Muscle layer of duodenum (tissue), 2 donors: ENCODE measurements at regions not wholly inside any gene's neighbourhood (a gene's known extent, or its start where the extent isn't known, plus 50 kb on each side); places are given as distances from the start of the nearest gene placed in this dataset.
A peak's percentile ranks its signal among the peaks of the same experiment; 100 is the strongest.

Source experiments
- H3K27ac ChIP-seq: one replicate; pipeline ENCODE4 v1.7.0; 2013; ENCODE audit warnings: mild to moderate bottlenecking, low read length
- H3K27me3 ChIP-seq: one replicate; pipeline ENCODE4 v1.7.0; 2013; ENCODE audit warnings: low read depth, mild to moderate bottlenecking, control low read depth, low read length
- H3K36me3 ChIP-seq, 2 donors: one replicate each; pipeline ENCODE4 v1.7.0; 2013; ENCODE audit warnings: low read length in 2 of 2, control low read depth in 1 of 2, mild to moderate bottlenecking in 1 of 2; ENCODE audit not compliant: insufficient read depth in 2 of 2, control insufficient read depth in 1 of 2
- H3K4me1 ChIP-seq, 2 donors: one replicate each; pipeline ENCODE4 v1.7.0; 2013; ENCODE audit warnings: low read length in 2 of 2, mild to moderate bottlenecking in 2 of 2, control low read depth in 1 of 2, moderate library complexity in 1 of 2; ENCODE audit not compliant: insufficient read depth in 2 of 2, control insufficient read depth in 1 of 2
- H3K4me3 ChIP-seq, 2 donors: one replicate each; pipeline ENCODE4 v1.7.0; 2013; ENCODE audit warnings: low read length in 2 of 2, low read depth in 1 of 2, mild to moderate bottlenecking in 1 of 2
- H3K9me3 ChIP-seq, 2 donors: one replicate each; pipeline ENCODE4 v1.7.0; 2013; ENCODE audit warnings: low read length in 2 of 2, control low read depth in 1 of 2, mild to moderate bottlenecking in 1 of 2; ENCODE audit not compliant: control insufficient read depth in 1 of 2
- donor health status: healthy.

DNA sequence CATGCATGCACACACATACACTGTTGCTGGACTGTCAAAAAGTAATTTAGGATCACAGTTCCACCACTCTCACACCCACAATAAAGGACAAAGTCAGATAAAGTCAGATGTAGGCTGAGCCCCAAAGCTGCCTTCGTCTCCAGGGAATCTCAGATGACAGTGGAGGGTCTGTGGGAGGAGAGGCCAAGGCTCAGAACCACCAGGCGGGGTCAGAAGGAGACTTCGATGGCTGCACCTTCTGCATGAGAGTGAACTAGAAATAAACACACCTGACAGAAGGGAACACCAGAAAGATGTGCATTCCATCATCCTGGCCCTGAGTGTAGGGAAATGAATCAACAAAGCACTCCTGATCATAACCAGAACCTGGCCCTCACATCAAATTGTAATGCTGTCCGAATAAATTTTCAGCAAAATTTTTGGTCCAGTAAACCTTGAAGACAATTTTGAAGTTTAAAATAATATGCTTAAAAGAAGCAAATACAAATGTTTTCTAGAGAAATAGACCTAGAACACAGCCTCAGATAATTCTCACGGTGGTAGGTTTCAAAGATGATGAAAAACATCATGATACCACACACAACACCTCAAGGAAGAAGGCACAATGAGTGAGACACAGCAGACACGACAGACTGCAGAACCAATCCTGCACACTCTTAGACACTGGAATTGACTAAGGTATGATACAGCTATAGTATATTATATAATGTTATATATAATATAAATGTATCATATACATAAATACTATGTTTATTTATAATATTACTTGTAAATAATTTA, 269.8 kb upstream of the KLF6 start:
- H3K4me3 ChIP-seq, result no peak overlapping the region
- H3K9me3 ChIP-seq, result no peaks in the 10 kb centered on the region
- no peaks in the 10 kb centered on the region for H3K36me3 ChIP-seq
- H3K27me3 ChIP-seq, result no peaks in the 10 kb centered on the region
- no peak overlapping the region for H3K27ac ChIP-seq
- peaks cover 0 to 7% of the 10 kb centered on the region in 2 donors for H3K4me1 ChIP-seq

DNA sequence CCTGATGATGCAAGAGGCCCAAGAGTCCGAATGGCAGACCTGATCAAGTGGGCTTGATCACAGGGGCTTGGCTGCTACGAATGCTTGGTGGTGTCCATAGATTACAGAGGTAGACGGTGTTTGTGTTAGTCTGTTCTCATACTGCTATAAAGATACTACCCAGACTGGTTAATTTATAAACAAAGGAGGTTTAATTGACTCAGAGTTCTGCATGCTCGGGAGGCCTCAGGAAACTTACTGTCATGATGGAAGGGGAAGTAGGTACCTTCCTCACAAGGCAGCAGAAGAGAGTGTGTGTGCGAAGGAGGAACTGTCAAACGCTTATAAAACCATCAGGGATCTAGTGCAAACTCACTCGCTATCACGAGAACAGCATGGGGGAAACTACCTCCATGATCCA, 268.9 kb upstream of the KLF6 start:
- no peak overlapping the region for H3K27ac ChIP-seq
- H3K4me3 ChIP-seq, result no peak overlapping the region
- peaks cover 0 to 7% of the 10 kb centered on the region in 2 donors for H3K4me1 ChIP-seq
- no peaks in the 10 kb centered on the region for H3K36me3 ChIP-seq
- H3K27me3 ChIP-seq, result no peaks in the 10 kb centered on the region
- H3K9me3 ChIP-seq, result no peaks in the 10 kb centered on the region

DNA sequence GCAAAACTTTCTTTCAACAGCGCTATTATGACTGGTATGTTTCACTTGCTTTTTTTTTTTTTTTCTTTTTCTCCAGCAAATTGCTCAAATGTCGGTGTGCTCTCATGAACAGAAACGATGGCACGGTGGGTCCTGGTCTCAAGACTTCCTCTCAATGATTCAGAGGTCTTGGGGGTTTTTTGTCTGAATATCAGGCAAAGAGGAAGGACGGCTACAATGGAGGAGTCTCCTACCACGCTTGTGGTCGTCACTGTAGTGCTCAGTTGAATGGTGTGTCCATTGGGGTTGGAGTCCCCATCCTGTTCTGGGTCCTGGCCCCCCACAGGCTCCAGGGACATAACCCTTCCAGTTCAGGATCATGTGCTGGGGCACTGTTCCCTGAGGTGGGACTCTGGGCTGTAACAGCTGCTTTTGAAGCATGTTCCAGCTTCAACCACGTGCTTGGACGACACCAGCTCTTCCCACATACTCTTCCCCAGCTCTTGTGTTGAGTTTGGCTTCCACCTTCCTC, 266.7 kb upstream of the KLF6 start:
- H3K27me3 ChIP-seq, result no peaks in the 10 kb centered on the region
- peaks cover 0 to 7% of the 10 kb centered on the region in 2 donors for H3K4me1 ChIP-seq
- H3K9me3 ChIP-seq, result no peaks in the 10 kb centered on the region
- H3K27ac ChIP-seq, result peak overlapping the region; percentile 79
- peak overlapping the region; percentile 40 to 53 for H3K4me3 ChIP-seq
- no peaks in the 10 kb centered on the region for H3K36me3 ChIP-seq

DNA sequence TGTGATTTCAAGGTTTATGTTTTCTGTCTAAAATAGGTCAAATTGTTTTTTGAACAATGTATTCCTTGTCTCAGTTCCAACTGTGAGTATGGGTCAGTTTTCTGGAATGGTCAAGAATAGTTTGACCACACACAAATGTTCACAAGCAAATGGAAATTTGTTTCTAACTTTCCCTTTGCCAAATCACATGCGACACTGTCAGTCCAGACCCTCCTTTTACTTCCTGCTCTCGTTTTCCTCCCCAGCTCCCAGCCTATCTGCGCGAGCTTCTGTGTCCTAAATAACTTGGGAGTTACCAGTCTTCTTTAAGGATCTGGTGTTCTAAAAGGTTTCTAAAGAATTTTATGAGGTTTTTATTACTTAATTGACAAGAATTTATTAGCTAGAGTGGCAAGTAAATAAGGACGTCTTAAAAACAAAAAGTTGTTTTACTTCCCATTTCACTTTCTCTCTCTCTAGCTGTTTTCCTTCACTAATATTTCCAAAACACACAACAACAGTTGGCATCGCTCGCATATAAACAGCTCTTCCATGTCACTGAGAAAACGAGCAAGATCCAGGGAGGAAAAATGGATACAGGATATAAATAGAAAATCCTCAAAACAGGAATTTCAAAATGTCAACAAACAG, 266.1 kb upstream of the KLF6 start:
- no peaks in the 10 kb centered on the region for H3K9me3 ChIP-seq
- H3K27ac ChIP-seq, result peak overlapping the region; percentile 79
- H3K4me1 ChIP-seq, result peaks cover 0 to 7% of the 10 kb centered on the region in 2 donors
- no peaks in the 10 kb centered on the region for H3K36me3 ChIP-seq
- no peaks in the 10 kb centered on the region for H3K27me3 ChIP-seq
- peak overlapping the region; percentile 40 to 53 for H3K4me3 ChIP-seq

DNA sequence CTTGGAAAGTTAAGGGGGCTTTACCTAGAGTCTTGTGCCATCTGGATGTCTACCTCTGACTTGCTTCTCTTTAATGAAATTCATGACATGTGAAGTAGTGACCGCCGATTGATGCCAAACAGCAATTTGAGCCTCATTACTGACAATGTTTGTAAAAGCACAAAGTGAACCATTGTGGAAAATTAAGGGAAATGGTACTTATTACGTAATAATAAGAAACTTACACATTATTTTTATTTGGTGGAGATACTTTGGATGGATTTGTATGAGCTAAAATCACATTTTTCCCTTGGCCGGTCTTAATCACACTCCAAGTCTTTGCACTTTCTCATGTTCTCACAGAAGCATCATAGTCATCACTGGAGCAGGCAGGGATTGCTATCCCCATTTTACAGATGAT, 265.1 kb upstream of the KLF6 start:
- Histone ChIP-seq H3K27me3 (no peaks in the 10 kb centered on the region), H3K27ac (no peak overlapping the region), H3K4me1 (peaks cover 0 to 7% of the 10 kb centered on the region in 2 donors), H3K4me3 (no peak overlapping the region), H3K9me3 (no peaks in the 10 kb centered on the region), H3K36me3 (no peaks in the 10 kb centered on the region)

DNA sequence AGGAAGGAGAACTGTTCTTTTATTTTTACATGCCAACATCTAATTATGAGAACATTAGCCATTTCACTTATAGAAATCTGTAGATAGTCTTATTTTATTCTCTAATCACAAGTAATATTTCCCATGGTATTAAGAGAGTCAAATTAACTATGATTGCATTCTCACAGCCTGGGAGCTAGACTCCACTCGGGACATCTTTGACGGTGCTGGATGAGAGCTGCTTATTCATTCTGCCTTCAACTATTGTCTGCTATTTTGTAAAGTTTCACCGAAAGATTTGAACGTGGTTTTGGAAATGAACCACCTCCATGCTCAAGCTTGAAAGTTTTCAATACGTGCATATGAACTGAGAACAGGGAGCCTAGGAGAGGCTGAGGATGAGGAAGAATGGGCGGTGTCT, 264.3 kb upstream of the KLF6 start:
- no peaks in the 10 kb centered on the region for H3K9me3 ChIP-seq
- peaks cover 0 to 4% of the 10 kb centered on the region in 2 donors for H3K4me1 ChIP-seq
- H3K4me3 ChIP-seq, result no peak overlapping the region
- H3K36me3 ChIP-seq, result no peaks in the 10 kb centered on the region
- no peaks in the 10 kb centered on the region for H3K27me3 ChIP-seq
- no peak overlapping the region for H3K27ac ChIP-seq

DNA sequence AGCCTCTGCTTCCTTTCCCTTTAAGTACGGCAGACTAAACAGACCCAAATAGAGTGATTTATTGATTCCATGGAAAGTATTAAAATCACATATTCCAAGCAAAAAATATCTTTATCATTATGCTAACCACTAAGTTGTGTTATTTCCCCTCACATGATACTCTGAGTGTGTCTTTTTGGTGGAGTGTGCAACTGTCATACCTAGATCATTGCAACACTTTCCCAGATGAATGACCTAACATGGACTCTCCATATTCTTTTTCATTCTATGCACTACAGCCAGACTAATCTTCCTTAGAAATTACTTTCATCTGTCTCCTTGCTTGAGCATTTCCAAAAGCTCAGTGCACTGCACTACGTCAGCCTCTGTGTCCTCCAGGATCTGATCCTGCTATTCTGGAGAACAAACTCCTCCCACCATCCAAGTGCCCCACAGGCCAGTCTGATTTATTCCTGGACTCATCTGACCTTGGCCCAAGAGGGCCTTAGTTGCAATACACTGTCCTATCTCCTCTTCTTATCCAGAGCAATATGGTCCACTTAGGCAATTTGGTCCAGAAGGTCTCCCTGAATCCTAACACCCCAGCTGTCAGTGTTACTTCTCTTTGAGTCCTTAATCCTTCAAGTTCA, 263.3 kb upstream of the KLF6 start:
- Histone ChIP-seq H3K27ac (no peak overlapping the region), H3K9me3 (no peaks in the 10 kb centered on the region), H3K4me3 (no peak overlapping the region), H3K36me3 (no peaks in the 10 kb centered on the region), H3K4me1 (peaks cover 0 to 4% of the 10 kb centered on the region in 2 donors), H3K27me3 (no peaks in the 10 kb centered on the region)

DNA sequence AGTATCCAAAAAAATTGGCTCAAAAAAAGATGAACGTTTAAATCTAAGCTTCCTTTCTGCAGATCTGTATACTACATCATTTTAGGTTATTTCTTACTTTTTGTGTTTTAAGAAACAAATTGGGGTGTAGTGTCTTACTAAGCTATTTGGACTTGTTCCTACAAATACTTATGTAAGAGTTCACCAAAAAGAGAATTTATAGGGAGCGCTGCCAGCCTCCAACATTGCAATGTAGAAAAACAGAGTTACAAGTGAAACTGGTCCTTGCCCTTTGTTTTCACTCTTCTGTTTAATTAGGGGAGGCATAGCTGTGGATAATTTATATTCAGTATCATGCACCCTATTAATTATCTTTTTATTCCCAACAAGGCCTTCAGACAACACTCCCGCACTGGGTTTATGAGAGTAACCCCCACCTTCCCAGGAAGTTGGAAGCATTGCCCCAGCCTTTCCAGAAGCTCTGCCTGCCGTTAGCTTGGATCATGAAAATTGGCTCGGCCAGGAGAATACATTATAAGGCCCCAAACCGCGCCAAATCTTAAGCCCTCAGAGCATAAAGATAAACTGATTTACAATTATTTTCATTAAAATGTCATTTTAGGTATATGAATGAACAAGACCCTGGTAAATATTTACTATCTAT, 261.8 kb upstream of the KLF6 start:
- Histone ChIP-seq H3K36me3 (no peaks in the 10 kb centered on the region), H3K4me1 (peaks cover 0 to 4% of the 10 kb centered on the region in 2 donors), H3K9me3 (peaks cover 4 to 13% of the 10 kb centered on the region in 2 donors), H3K4me3 (no peak overlapping the region), H3K27me3 (no peaks in the 10 kb centered on the region), H3K27ac (no peak overlapping the region)

DNA sequence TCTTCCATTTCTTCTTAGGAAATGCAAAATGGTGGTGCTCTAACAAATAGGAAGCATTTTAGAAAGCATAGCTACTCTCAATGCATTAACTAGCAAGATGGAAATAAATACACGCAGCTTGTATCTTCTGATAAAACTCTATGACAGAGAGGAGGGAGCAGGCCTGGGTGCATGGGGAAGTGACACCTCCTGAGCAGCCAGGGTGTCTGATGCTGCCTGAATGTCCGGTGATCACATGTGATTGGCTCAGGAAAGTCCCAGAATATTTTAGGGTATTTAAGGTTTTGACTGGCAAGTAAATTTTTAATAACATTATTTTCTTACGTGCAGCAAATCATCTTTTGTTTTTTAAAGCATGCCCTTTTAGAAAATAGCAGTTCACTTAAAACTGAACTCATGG, 261.0 kb upstream of the KLF6 start:
- Histone ChIP-seq H3K27ac (no peak overlapping the region), H3K36me3 (no peaks in the 10 kb centered on the region), H3K9me3 (peaks cover 9 to 20% of the 10 kb centered on the region in 2 donors), H3K27me3 (no peaks in the 10 kb centered on the region), H3K4me3 (no peak overlapping the region), H3K4me1 (peaks cover 0 to 4% of the 10 kb centered on the region in 2 donors)

DNA sequence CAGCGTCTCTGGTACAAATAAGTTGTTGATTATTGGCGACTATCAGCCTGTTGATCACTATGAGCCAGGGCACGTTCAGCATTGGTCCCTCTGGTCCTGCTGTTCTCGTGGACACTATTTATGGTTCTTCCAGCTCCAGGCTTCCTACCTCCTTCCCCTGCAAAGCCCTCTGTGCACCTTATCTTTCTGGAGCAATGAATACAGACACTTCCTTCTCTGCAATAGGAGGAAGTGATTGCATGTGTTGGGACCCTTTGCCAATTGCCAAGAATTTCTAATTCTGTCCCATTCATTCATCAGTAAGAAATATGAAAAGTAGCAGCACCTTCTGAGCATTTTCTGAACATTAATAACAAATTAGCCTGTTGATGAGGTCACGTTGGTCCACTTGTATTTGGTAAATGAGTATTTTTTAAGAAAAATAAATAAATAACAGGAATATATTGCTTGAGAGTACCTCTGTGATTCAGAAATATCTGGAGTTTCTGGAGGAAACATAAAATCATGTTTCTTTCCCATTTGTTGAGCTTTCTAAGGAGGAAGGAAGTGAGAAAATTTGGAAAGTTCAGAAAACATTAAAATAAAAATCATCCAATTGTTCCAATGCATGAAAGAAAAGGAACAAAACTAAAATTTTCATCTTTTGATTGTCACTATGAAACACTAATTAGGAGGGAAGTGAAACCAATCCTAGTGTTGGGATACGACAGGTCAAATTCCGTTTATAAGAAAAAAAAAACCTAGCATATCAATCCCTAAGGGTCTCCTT, 259.1 kb upstream of the KLF6 start:
- Histone ChIP-seq H3K27me3 (no peaks in the 10 kb centered on the region), H3K36me3 (no peaks in the 10 kb centered on the region), H3K4me3 (no peak overlapping the region), H3K4me1 (no peaks in the 10 kb centered on the region), H3K9me3 (peaks cover 9 to 20% of the 10 kb centered on the region in 2 donors), H3K27ac (no peak overlapping the region)
